GM21526 (cell line): ENCODE measurements at regions not wholly inside any gene's neighbourhood (a gene's known extent, or its start where the extent isn't known, plus 50 kb on each side); places are given as distances from the start of the nearest gene placed in this dataset.

Source experiments
- ATAC-seq: cut with Tn5 transposase; IDR thresholded peaks from one replicate; pipeline ENCODE4 v1.9.1; 2021; ENCODE audit warnings: moderate library complexity; ENCODE audit not compliant: unreplicated experiment, low FRiP score

- no peak for ATAC-seq
Measured at GRCh38 chr5:42321785-42322184, 101.5 kb upstream of the GHR start.

- no peak for ATAC-seq
Measured at GRCh38 chr5:42337143-42337542, 86.1 kb upstream of the GHR start.

GRCh38 chr5:42337607-42338006 is 85.6 kb upstream of the GHR start:
- ATAC-seq: no peak

DNA sequence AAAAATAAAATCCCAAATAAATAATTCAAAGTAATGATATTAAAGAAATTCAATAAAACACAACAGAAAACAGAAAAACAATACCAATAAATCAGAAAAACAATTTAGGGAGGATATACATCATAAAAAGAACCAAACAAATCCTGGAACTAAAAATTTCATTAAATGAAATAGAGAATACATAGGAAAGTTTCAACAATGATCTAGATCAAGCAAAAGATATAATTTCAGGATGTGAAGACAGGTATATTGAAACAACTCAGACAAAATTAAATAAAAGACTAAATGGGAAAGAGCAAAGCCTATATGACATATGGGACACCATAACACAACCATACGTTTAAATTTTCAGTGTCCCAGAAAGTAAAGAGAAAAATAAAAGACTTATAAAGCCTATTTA is 85.1 kb upstream of the GHR start:
- ATAC-seq: no peak

GRCh38 chr5:42349163-42349562 is 74.1 kb upstream of the GHR start:
- no peak for ATAC-seq

DNA sequence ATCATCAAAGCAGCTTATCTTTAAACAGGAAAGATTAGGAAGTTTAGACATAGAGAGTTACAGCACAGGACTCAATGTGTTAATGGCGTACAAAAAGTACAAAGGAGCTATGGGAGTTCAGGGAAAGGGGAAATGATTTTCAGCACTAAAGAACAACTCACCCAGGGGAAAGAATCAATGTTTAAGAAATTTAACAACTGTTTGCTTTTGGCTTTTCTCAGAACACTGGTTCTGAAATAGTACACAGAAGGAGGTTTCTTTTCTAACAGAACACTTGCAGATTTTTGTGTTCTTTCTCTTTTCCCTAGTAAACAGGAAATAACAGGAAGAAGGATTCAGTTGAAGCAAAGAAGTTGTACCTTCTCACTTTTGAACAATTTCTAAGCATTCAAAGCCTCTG is 71.3 kb upstream of the GHR start:
- ATAC-seq: no peak

GRCh38 chr5:42360056-42360455 is 63.2 kb upstream of the GHR start:
- ATAC-seq: no peak

DNA sequence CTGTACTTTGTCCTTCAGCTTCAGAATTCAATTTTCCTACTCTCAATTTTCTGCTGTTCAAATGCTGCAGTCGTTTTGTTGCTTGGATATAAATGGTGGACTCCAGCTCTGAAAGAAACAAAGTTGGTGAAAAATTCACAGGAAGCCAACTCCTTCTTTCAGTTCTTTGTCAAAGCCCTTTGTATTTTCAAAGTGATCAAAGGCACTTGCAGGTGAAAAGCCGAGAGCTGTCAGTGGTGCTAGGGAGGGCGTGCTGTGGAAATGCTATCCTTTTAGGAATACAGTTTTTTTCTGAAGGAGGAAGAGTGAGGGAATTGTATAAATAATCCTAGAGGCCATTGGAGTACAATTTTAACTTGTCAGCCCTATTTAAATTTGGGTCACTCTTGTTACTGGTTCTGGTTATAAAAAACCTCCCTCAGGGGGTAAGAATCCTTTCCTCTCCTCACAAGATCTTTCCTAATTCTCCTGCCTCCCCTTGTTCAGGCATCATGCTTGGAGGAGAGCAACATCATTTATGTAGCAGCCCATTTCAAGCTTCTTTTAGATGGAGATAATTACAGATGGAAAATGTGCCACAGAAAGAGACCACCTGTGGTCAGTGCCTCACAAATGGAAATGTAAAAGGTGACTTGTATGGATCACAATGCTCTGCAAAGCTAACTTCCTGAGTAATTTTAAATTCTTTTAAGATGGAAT is 62.5 kb upstream of the GHR start:
- ATAC-seq: no peak

DNA sequence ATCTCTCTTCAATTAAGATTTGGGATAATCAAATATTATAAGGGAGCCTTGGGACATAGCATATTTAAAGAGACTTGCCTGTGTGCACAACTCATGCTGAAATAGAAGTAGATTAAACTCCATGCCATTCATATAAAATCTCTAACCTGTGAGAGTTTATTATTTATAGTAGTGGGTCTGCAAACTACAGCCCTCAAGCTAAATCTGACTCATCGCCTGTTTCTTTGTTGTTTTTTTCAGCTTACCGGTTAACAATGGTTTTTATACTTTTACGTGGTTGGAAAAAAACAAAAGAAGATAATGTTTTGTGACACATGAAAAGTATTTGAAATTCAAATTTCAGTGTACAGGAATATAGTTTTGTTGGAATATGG is 61.9 kb upstream of the GHR start:
- ATAC-seq: no peak

- ATAC-seq: no peak
Measured at GRCh38 chr5:42366051-42366450, 57.2 kb upstream of the GHR start.
